ENCODE measurements at regions not wholly inside any gene's neighbourhood (a gene's known extent, or its start where the extent isn't known, plus 50 kb on each side); places are given as distances from the start of the nearest gene placed in this dataset.

- no peak for TF ChIP-seq POLR2A (IDR thresholded peaks at IDR 0.05)
- TF ChIP-seq CTCF (IDR thresholded peaks at IDR 0.05), result no peak
Measured at GRCh38 chrX:144840616-144841015, 406.7 kb upstream of the SPANXN1 start.
